ENCODE measurements at regions not wholly inside any gene's neighbourhood (a gene's known extent, or its start where the extent isn't known, plus 50 kb on each side); places are given as distances from the start of the nearest gene placed in this dataset.
A peak's percentile ranks its signal among the peaks of the same experiment; 100 is the strongest.

DNA sequence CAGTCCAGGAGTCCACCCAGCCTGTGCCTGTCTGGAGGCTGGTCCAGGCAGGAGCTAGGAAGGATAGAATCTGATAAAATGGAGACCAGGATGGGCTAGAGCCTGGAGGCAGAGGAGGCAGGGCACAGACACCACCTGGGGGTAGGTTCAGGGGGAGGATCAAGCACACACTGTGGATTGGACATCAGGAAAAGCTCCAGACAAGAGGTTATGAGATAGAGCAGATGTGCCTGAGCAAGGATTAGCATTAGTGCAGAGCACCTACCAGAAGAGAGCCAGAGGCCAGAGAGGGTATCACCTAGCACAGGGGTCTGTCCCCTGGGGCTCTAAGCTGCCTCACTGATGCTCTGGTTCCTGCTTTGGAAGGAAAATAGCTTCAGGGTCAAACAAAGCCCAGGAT lies 216.7 kb upstream of the ZC3H12A start:
- Histone ChIP-seq H2AFZ (ENCODE audit: low read depth) (no peak overlapping the region), H4K20me1 (ENCODE audit: insufficient read depth) (no peaks in the 10 kb centered on the region), H3K4me1 (ENCODE audit: control insufficient read depth in 1 of 2, insufficient read depth in 2 of 2, low read depth in 1 of 2, low read length in 1 of 2) (peaks cover 0 to 27% of the 10 kb centered on the region in 2 experiments; a peak in 1 of 4 replicates), H3K4me2 (no peak overlapping the region), H3K9me2 (no peaks in the 10 kb centered on the region), H3F3A (replicated peaks; ENCODE audit: insufficient read depth) (no peaks in the 10 kb centered on the region), H3K27ac (ENCODE audit: low read depth in 2 of 2, low read length in 1 of 2) (peak overlapping the region in 1 of 2 experiments; percentile 86; a peak in 2 of 4 replicates), H3K36me3 (replicated peaks in 1 of 2; ENCODE audit: control insufficient read depth in 1 of 2, insufficient read depth in 2 of 2, low read length in 1 of 2) (no peaks in the 10 kb centered on the region), H3K27me3 (ENCODE audit: insufficient read depth) (no peaks in the 10 kb centered on the region), H3K9me3 (no peaks in the 10 kb centered on the region), H3K4me3 (ENCODE audit: low read depth in 2 of 2, low read length in 1 of 2) (no peak overlapping the region), H3K79me2 (ENCODE audit: insufficient read depth) (no peaks in the 10 kb centered on the region), H3K9ac (no peak overlapping the region)
- ChIA-PET CTCF (interaction anchor here (0.7 to 1.9 kb wide), 9 partner anchors 10 to 703 kb away, joined by 3 to 9 read pairs (median 4); no protein-coding TSS in a partner anchor), POLR2A (interaction anchor here (2.3 kb wide), 1 partner anchor 9 kb away, joined by 12 read pairs; no protein-coding TSS in a partner anchor)
- DNase-seq: peak; percentile 58
- no peak for TF ChIP-seq TEAD4 (IDR thresholded peaks at IDR 0.05; ENCODE audit: borderline replicate concordance, insufficient read depth)
- TF ChIP-seq, protein P1, sequence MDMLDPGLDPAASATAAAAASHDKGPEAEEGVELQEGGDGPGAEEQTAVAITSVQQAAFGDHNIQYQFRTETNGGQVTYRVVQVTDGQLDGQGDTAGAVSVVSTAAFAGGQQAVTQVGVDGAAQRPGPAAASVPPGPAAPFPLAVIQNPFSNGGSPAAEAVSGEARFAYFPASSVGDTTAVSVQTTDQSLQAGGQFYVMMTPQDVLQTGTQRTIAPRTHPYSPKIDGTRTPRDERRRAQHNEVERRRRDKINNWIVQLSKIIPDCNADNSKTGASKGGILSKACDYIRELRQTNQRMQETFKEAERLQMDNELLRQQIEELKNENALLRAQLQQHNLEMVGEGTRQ (IDR thresholded peaks at IDR 0.05; ENCODE audit: borderline replicate concordance, low read depth, low read length): no peak
- TF ChIP-seq FOXJ3 (CRISPR knock-in tag; IDR thresholded peaks at IDR 0.05): no peak; the same call in 1 of the 2 replicates
- TF ChIP-seq NRF1 (IDR thresholded peaks at IDR 0.05; ENCODE audit: low read depth, low read length): no peak
- no peak for TF ChIP-seq ELF1 (IDR thresholded peaks at IDR 0.05)
- TF ChIP-seq GATA2 (CRISPR knock-in tag; IDR thresholded peaks at IDR 0.05): peak; percentile 46; the same call in 1 of the 2 replicates
- no peak for TF ChIP-seq FOSL2 (IDR thresholded peaks at IDR 0.05; ENCODE audit: borderline replicate concordance, low read depth)

DNA sequence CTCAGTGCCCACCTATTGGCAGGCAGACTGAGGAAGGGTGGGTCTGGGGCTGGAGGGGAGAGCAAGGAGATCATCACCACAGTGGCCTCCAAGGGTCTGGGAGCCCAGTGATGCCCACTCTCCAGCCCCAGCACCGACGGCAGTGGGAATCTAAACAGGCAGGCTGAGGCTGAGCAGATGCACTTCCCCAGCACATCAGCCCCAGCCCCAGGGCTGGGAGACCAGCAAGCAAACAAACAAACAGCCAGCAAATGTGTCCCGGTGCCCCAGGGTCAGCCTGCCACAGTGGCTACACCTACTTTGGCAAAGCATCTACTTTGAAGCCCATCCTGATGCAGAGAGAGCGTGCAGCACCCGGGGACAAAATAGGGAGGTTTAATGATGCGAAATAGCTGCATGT lies 216.3 kb upstream of the ZC3H12A start:
- Histone ChIP-seq H3K4me3 (ENCODE audit: low read depth in 2 of 2, low read length in 1 of 2) (no peak overlapping the region), H3K4me1 (ENCODE audit: control insufficient read depth in 1 of 2, insufficient read depth in 2 of 2, low read depth in 1 of 2, low read length in 1 of 2) (peaks cover 0 to 27% of the 10 kb centered on the region in 2 experiments; a peak in 1 of 4 replicates), H3K27ac (ENCODE audit: low read depth in 2 of 2, low read length in 1 of 2) (peak overlapping the region in 1 of 2 experiments; percentile 86; a peak in 2 of 4 replicates), H3K36me3 (replicated peaks in 1 of 2; ENCODE audit: control insufficient read depth in 1 of 2, insufficient read depth in 2 of 2, low read length in 1 of 2) (no peaks in the 10 kb centered on the region), H3K9ac (no peak overlapping the region), H3F3A (replicated peaks; ENCODE audit: insufficient read depth) (no peaks in the 10 kb centered on the region), H3K9me3 (no peaks in the 10 kb centered on the region), H3K27me3 (ENCODE audit: insufficient read depth) (no peaks in the 10 kb centered on the region), H2AFZ (ENCODE audit: low read depth) (no peak overlapping the region), H3K4me2 (no peak overlapping the region), H3K79me2 (ENCODE audit: insufficient read depth) (no peaks in the 10 kb centered on the region), H4K20me1 (ENCODE audit: insufficient read depth) (no peaks in the 10 kb centered on the region), H3K9me2 (no peaks in the 10 kb centered on the region)
- 10% methylated on average over 3 of the region's 6 CpGs for WGBS (ENCODE audit: low lambda C conversion rate)
- ChIA-PET CTCF (interaction anchor here (0.7 to 1.9 kb wide), 8 partner anchors 9 to 704 kb away, joined by 3 to 9 read pairs (median 4); no protein-coding TSS in a partner anchor), POLR2A (interaction anchor here (2.3 kb wide), 1 partner anchor 9 kb away, joined by 12 read pairs; no protein-coding TSS in a partner anchor)
- TF ChIP-seq EP300 (IDR thresholded peaks at IDR 0.05; ENCODE audit: borderline replicate concordance in 1 of 2, low read depth in 1 of 2, low read length in 1 of 2) (0 out of 4 replicates have a peak, but pooled peaks of 1 of the 2 experiments have one; percentile 25), POLR2AphosphoS5 (IDR thresholded peaks at IDR 0.05; ENCODE audit: low read depth, low read length) (no peak), TAF1 (IDR thresholded peaks at IDR 0.05; ENCODE audit: borderline replicate concordance, low read depth, low read length) (no peak), RCOR1 (IDR thresholded peaks at IDR 0.05; ENCODE audit: low read length) (no peak), RAD21 (IDR thresholded peaks at IDR 0.05; ENCODE audit: low read length) (no peak)
- TF ChIP-seq, protein P1 (IDR thresholded peaks at IDR 0.05; ENCODE audit: borderline replicate concordance, low read depth, low read length): no peak
- TF ChIP-seq, protein P2, sequence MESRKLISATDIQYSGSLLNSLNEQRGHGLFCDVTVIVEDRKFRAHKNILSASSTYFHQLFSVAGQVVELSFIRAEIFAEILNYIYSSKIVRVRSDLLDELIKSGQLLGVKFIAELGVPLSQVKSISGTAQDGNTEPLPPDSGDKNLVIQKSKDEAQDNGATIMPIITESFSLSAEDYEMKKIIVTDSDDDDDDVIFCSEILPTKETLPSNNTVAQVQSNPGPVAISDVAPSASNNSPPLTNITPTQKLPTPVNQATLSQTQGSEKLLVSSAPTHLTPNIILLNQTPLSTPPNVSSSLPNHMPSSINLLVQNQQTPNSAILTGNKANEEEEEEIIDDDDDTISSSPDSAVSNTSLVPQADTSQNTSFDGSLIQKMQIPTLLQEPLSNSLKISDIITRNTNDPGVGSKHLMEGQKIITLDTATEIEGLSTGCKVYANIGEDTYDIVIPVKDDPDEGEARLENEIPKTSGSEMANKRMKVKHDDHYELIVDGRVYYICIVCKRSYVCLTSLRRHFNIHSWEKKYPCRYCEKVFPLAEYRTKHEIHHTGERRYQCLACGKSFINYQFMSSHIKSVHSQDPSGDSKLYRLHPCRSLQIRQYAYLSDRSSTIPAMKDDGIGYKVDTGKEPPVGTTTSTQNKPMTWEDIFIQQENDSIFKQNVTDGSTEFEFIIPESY (IDR thresholded peaks at IDR 0.05; ENCODE audit: borderline replicate concordance, low read depth): no peak
- peak; percentile 76 for DNase-seq

Measured in SK-N-SH (cell line).